Kidney epithelial cell (primary cell): ENCODE measurements at regions not wholly inside any gene's neighbourhood (a gene's known extent, or its start where the extent isn't known, plus 50 kb on each side); places are given as distances from the start of the nearest gene placed in this dataset.

Source experiments
- DNase-seq: peaks from one replicate; pipeline ENCODE4 v3.0.0-alpha.2; 2010; ENCODE audit warnings: low read depth
- H3K27me3 ChIP-seq: 2 replicates; pipeline ENCODE4 v1.6.0; 2011; ENCODE audit warnings: low read length; ENCODE audit not compliant: control insufficient read depth, insufficient read depth
- H3K36me3 ChIP-seq: 2 replicates; pipeline ENCODE4 v1.5.1; 2011; ENCODE audit warnings: low read length; ENCODE audit not compliant: control insufficient read depth, insufficient read depth
- H3K4me3 ChIP-seq: 2 replicates; pipeline ENCODE4 v1.5.1; 2011; ENCODE audit warnings: low read depth, mild to moderate bottlenecking, control low read depth, low read length
- TF ChIP-seq, protein P1 (sequence below): IDR thresholded peaks from 2 replicates; pipeline ENCODE4 v1.5.1; 2011; ENCODE audit warnings: mild to moderate bottlenecking, moderate library complexity, low read length, control low read depth, inconsistent platforms; ENCODE audit not compliant: insufficient read depth, poor library complexity, severe bottlenecking

DNA sequence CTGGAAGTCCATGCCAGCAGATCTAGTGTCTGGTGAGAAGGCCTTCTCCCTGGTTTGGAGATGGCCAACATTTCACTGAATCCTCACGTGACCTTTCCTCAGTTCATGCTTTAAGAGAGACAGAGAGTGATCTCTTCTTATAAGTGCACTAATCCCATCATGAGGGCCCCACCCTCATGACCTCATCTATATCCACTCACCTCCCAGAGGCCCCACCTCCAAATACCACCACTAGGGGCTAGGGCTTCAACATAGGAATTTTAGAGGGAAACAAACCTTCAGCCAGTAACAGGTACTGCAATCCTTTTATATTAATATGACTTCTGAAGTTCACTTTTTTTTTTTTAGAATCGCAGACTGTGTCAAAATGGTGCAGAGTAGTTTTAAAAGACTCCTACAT is 496.9 kb upstream of the ADAMTS16 start:
- no peak overlapping the region for H3K4me3 ChIP-seq
- H3K27me3 ChIP-seq = no peaks in the 10 kb centered on the region
- DNase-seq = no peak
- H3K36me3 ChIP-seq = no peaks in the 10 kb centered on the region
- TF ChIP-seq, protein P1, sequence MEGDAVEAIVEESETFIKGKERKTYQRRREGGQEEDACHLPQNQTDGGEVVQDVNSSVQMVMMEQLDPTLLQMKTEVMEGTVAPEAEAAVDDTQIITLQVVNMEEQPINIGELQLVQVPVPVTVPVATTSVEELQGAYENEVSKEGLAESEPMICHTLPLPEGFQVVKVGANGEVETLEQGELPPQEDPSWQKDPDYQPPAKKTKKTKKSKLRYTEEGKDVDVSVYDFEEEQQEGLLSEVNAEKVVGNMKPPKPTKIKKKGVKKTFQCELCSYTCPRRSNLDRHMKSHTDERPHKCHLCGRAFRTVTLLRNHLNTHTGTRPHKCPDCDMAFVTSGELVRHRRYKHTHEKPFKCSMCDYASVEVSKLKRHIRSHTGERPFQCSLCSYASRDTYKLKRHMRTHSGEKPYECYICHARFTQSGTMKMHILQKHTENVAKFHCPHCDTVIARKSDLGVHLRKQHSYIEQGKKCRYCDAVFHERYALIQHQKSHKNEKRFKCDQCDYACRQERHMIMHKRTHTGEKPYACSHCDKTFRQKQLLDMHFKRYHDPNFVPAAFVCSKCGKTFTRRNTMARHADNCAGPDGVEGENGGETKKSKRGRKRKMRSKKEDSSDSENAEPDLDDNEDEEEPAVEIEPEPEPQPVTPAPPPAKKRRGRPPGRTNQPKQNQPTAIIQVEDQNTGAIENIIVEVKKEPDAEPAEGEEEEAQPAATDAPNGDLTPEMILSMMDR = no peak

DNA sequence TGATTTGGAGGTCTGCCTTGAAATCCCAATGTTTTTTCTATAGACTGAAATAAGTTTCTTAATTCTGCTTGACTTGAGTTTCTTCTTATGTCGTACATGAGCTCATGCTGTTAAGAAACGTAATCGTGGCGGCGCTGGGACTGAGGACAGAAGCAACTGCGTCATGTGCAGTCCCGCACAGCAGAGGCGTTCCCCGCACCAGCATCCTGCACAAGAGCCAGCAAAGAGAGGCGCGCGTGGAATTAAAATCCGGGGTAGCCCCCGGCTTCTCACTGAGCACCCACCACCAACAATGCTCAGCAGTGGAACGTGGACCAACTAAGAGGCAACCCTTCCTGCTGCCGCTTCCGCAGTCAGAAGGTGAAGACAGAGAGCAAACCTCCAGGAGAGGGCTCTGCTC is 496.2 kb upstream of the ADAMTS16 start:
- no peaks in the 10 kb centered on the region for H3K27me3 ChIP-seq
- no peak for DNase-seq
- no peaks in the 10 kb centered on the region for H3K36me3 ChIP-seq
- TF ChIP-seq, protein P1 = no peak
- H3K4me3 ChIP-seq = no peak overlapping the region

DNA sequence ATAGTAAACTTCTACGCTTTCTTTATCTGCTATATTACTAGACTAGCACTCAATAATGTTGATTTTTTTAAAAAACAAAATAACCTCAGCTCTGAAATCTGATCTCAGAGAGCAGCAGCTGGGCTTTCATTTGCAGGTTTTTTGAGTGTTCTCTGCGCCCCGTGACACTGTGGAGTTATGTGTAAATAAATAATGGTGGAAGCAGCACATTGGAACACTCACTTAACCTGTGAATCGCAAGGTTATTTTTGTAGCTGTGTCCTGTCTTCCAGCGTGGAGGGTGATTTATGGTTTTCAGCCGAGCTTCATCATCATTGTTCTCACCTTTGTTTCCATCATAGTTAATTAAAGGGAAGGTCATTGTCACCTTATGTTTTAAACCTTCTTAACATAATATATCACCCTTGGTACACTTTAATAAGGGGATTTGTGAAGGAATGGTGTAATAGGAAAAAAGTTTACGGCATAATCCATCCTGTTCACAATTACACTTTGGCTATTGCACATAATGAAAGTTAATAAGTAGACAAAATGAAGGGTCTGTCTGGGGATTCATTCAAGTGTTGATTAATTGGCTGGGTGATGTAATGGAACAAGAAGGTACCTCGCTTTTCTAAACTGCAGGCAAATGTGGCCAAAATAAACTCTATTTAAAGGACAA is 493.3 kb upstream of the ADAMTS16 start:
- Histone ChIP-seq H3K36me3 (no peaks in the 10 kb centered on the region), H3K4me3 (no peak overlapping the region), H3K27me3 (no peaks in the 10 kb centered on the region)
- TF ChIP-seq, protein P1 = no peak
- DNase-seq = peak; percentile 50

- DNase-seq = no peak
- TF ChIP-seq, protein P1 = no peak
- Histone ChIP-seq H3K27me3 (no peaks in the 10 kb centered on the region), H3K36me3 (no peaks in the 10 kb centered on the region), H3K4me3 (no peak overlapping the region)
Observed at GRCh38 chr5:4647955-4648354, 492.2 kb upstream of the ADAMTS16 start.

DNA sequence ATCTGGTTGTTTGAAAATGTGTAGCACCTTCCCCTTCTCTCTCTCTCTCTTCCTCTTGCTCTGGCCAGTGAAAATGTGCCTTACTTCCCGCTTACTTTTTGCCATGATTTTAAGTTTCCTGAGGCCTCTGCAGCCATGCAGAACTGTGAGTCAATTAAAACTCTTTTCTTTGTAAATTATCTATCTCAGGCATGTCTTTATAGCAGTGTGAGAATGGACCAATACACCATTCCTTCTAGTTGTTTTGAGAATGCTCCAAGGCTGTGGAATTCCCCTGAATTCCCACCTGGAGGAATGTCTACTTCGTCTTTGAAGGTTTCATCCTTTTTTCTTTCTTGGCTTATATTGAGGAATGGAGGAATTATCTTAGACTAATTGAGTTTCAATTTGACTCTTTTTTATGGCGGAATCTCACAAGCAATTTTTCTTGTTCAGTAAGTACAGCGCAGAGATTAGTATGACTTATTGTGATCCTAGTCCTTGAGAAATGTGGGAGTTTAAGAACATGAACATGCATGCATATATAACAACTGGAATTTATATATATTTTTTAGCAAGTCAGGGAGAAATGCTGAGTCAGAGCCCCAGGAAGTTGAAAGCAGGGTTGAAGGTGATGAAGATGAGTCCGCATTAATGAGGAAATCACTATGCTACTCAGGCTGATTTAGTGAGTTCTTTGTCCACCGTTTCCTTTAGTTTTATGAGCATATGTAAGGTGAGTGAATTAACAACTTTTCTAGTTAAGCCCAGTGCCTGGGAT is 488.1 kb upstream of the ADAMTS16 start:
- DNase-seq = no peak
- H3K27me3 ChIP-seq = no peaks in the 10 kb centered on the region

More for the DNA sequence above, 488.1 kb upstream of the ADAMTS16 start:
- TF ChIP-seq, protein P1 = no peak
- Histone ChIP-seq H3K36me3 (no peaks in the 10 kb centered on the region), H3K4me3 (no peak overlapping the region)
